IPS-20b (cell line): ENCODE measurements at regions not wholly inside any gene's neighbourhood (a gene's known extent, or its start where the extent isn't known, plus 50 kb on each side); places are given as distances from the start of the nearest gene placed in this dataset.
"Not testable (repeated sequence)": the region's sequence is repeated elsewhere in the genome, so short reads cannot be mapped to it uniquely, and the experiment has no call there.

Experiments
- H3K27ac ChIP-seq: one replicate; pipeline ENCODE4 v1.5.1; 2013; ENCODE audit warnings: low read length
- H3K27me3 ChIP-seq: 2 replicates; pipeline ENCODE4 v1.6.1; 2013; ENCODE audit warnings: mild to moderate bottlenecking, low read length, inconsistent platforms; ENCODE audit not compliant: insufficient read depth
- H3K36me3 ChIP-seq: 2 replicates; pipeline ENCODE4 v1.6.1; 2013; ENCODE audit warnings: low read depth, mild to moderate bottlenecking, inconsistent platforms, low read length, moderate library complexity; ENCODE audit not compliant: insufficient read depth
- H3K4me1 ChIP-seq: 2 replicates; pipeline ENCODE4 v1.6.1; 2013; ENCODE audit warnings: mild to moderate bottlenecking, control low read depth, inconsistent platforms, low read length, moderate library complexity; ENCODE audit not compliant: insufficient read depth
- H3K4me3 ChIP-seq: 2 replicates; pipeline ENCODE4 v1.5.1; 2013; ENCODE audit warnings: mild to moderate bottlenecking, low read length, inconsistent platforms
- H3K9ac ChIP-seq: 2 replicates; pipeline ENCODE4 v1.6.1; 2013; ENCODE audit warnings: low read depth, mild to moderate bottlenecking, inconsistent platforms, low read length, moderate library complexity
- H3K9me3 ChIP-seq: 2 replicates; pipeline ENCODE4 v1.6.1; 2013; ENCODE audit warnings: mild to moderate bottlenecking, low read depth, low read length, inconsistent platforms; ENCODE audit not compliant: insufficient read depth

DNA sequence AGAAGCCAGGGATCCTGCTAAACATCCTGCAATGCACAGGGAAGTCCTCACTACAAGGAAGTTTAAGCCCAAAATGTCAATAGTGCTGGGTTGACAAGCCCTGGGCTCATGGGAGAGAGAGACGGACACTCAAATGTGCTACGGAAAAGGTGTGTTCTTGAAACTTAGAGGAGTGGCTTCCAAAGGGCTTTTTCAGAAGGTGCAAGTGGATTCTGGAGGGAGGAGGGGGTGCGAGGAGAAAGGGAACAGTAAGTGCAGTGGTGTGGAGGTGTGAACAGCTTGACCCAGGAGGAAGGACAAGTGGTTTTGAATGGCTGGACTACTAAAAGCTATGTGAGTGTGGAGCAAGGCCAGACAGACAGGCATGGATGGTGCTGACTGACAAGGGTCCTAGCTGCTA lies 50.4 kb upstream of the CECR2 start:
- Histone ChIP-seq H3K4me1 (no peaks in the 10 kb centered on the region), H3K4me3 (no peak overlapping the region), H3K9me3 (no peaks in the 10 kb centered on the region), H3K9ac (no peak overlapping the region), H3K27me3 (no peaks in the 10 kb centered on the region), H3K27ac (no peak overlapping the region), H3K36me3 (no peaks in the 10 kb centered on the region)

DNA sequence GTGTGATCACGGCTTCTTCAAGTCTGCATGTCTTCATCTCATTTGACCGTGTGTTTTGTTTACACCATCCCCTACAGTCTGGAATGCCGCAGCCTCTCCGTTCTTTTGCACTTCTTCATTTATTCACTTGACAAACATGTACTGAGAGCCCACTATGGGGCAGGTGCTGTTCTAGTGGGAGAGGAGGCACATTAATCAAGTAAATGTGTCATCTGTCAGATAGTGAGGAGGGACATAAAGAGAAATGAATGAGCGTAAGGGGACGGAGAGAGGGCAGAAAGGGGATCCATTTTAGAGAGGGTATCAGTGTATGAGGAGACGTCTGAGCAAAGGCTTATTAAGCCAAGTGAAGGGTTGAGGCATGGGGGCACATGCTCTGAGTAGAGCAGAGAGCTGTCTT lies 54.0 kb upstream of the CECR2 start:
- Histone ChIP-seq H3K36me3 (no peaks in the 10 kb centered on the region), H3K4me3 (no peak overlapping the region), H3K27me3 (no peaks in the 10 kb centered on the region), H3K4me1 (no peaks in the 10 kb centered on the region; the same call in 1 of the 2 replicates), H3K9me3 (no peaks in the 10 kb centered on the region), H3K9ac (no peak overlapping the region), H3K27ac (no peak overlapping the region)

DNA sequence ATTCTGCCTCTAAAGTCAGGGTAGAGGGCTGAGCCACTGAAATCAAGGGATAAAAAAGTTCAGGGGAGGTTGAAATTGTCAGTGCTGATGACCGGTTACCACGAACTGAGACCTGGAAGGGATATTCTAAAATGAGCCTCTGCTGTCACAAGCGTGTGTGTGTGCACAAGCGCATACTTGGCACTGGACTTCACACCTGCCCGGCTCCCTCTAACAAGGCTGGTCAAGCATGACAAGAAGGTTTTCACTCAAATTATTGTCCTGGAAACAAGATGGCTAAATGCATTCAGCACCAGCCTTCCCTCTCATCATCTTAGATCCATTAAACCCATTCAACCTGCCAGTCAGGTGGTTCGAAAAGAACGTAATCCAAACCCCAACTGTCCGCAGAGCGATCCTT lies 54.8 kb upstream of the CECR2 start:
- H3K36me3 ChIP-seq: no peaks in the 10 kb centered on the region
- H3K4me3 ChIP-seq: no peak overlapping the region
- no peaks in the 10 kb centered on the region for H3K27me3 ChIP-seq
- no peaks in the 10 kb centered on the region; the same call in 1 of the 2 replicates for H3K4me1 ChIP-seq
- H3K9ac ChIP-seq: no peak overlapping the region
- no peaks in the 10 kb centered on the region for H3K9me3 ChIP-seq
- H3K27ac ChIP-seq: no peak overlapping the region

DNA sequence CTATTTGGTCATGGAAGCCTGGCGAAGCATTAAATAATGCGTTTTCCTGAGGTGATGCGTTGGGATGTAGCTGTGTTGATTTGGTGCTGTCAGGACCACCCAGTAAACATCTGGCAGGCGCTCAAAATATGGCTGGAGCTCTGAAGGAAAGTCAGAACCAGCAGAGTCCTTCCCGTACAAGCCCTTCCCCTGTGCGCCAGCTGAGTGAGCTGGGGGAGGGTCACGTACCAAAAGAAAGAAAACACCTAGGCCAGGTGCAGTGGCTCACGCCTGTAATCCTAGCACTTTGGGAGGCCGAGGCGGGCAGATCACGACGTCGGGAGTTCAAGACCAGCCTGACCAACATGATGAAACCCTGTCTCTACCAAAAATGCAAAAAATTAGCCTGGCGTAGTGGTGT lies 55.6 kb upstream of the CECR2 start:
- Histone ChIP-seq H3K4me1 (no peaks in the 10 kb centered on the region; the same call in 1 of the 2 replicates), H3K27me3 (no peaks in the 10 kb centered on the region), H3K9me3 (no peaks in the 10 kb centered on the region), H3K27ac (no peak overlapping the region), H3K9ac (no peak overlapping the region), H3K36me3 (no peaks in the 10 kb centered on the region), H3K4me3 (no peak overlapping the region)

DNA sequence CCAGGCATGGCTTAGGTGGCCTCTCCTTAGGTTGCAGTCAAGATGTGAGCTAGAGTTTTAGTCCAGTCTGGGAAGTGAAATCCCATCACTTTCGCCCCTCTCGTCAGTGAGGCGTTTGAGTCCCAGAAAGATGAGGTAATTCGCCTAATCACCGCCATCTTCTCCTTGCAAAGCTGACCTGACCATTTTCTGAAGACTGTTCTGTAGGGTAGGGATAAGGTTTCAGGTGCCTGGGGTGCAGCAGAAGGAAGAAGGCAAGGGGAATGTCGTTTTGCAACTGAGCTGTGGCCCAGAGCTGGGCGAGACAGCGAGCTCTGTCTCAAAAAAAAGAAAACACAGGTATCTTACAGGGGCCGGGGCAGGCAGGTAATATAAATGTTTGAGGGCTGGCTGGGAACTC lies 61.7 kb upstream of the CECR2 start:
- H3K27ac ChIP-seq: no peak overlapping the region
- H3K27me3 ChIP-seq: no peaks in the 10 kb centered on the region
- H3K9ac ChIP-seq: peak overlapping the region; percentile 36; the same call in 1 of the 2 replicates
- H3K9me3 ChIP-seq: no peaks in the 10 kb centered on the region
- H3K4me1 ChIP-seq: peaks cover 8% of the 10 kb centered on the region; the same call in 1 of the 2 replicates
- H3K36me3 ChIP-seq: no peaks in the 10 kb centered on the region
- no peak overlapping the region for H3K4me3 ChIP-seq

DNA sequence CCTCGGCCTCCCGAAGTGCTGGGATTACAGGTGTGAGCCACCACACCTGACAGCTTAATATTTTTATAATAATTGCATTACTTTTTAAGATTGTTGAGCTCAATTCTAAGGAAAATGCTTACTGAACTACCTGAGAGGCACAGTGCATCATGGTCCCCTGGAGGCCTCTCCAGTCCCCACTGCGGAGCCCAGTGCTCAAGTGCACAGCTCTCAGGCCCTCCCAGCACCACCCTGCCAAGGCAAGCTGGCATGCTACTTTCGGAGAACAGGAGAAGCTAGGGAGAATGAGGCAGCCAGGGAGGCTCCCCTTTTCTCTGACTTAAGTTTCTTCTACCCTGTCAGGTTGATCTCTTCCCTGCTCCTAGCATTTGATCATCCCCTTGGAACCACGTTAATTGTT lies 64.2 kb upstream of the CECR2 start:
- Histone ChIP-seq H3K9ac (no peak overlapping the region), H3K9me3 (no peaks in the 10 kb centered on the region), H3K27me3 (no peaks in the 10 kb centered on the region), H3K4me1 (peaks cover 8% of the 10 kb centered on the region; the same call in 1 of the 2 replicates), H3K36me3 (no peaks in the 10 kb centered on the region), H3K4me3 (no peak overlapping the region), H3K27ac (no peak overlapping the region)

DNA sequence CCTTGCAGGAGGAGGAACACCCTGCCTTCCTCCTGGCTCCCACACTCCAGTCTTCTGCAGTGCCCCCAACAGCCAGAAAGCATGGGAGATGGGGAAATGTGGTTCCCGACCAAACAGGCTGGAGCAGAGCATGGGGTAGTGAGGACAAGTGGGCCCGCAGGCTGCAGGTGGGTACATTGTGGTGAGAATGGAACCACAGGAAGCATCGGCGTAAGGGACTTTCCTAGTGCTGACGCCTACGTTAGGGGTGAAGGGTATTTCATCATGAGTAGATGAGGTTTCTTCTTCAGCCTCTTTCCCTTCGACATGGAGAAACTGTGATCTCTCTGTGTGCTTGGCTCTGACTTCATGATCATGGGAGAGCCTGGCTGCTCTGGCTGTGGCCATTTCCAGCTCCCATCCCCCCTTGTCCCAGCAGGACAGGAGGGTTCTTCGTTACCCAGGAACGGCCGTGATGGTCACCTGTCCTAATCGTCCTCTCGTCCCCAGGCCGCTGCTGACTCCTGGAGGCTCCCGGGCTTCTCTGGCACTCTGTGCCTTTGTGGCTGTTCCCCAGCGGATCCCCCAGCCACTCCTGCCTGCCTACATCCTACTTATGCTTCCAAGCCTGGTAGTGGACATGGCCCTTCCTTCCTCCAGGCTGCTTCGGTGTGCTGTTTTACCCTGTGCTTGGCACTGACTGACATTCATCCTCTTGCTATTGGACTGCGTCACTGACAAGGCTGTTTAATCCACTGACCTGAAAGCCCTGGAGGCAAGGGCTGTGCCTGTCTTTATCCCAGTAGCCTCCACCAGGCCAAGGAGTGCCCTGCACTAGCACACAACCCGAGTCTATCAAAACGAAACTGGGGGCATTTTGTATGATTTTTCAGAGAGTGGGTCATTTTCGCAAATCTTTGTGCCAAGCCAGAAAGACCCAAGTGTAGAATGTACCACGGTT lies 65.2 kb upstream of the CECR2 start:
- Histone ChIP-seq H3K4me1 (peaks cover 8% of the 10 kb centered on the region; the same call in 1 of the 2 replicates), H3K27ac (no peak overlapping the region), H3K9ac (no peak overlapping the region), H3K9me3 (no peaks in the 10 kb centered on the region; the same call in 1 of the 2 replicates), H3K4me3 (no peak overlapping the region), H3K36me3 (no peaks in the 10 kb centered on the region), H3K27me3 (no peaks in the 10 kb centered on the region)

DNA sequence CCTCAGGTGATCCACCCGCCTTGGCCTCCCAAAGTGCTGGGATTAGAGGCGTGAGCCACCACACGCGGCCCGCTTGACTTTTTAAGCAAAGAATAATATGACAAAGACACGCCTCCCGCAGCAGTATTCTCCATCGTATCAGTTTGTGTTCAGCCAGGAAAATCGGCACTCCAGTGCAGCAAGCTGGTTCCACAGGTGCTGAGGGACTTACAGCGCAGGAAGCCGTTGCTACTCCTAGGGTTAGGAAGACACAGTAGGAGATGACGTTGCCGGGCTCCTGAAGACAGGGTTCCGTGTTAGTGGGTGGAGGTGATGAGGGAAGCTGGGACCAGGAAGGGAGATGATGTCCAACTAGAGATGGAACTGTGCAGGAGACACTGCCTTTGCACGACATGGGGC lies 65.8 kb upstream of the CECR2 start:
- Histone ChIP-seq H3K27ac (no peak overlapping the region), H3K9ac (no peak overlapping the region), H3K9me3 (no peaks in the 10 kb centered on the region; the same call in 1 of the 2 replicates), H3K4me1 (peaks cover 8% of the 10 kb centered on the region; the same call in 1 of the 2 replicates), H3K4me3 (no peak overlapping the region), H3K27me3 (no peaks in the 10 kb centered on the region), H3K36me3 (no peaks in the 10 kb centered on the region)

DNA sequence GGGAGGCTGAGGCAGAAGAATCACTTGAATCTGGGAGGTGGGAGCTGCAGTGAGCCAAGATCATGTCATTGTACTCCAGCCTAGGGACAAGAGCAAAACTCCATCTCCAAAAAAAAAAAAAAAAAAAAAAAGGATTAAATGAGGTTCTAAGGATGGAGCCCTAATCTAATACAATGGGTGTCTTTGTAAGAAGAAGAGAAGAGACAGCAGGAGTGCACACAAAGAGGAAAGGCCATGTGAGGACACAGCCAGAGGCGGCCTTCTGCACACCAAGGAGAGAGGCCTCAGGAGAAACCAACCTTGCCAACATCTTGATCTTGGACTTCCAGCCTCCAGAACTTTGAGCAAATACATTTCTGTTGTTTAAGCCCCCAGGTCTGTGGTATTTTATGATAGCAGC lies 66.6 kb upstream of the CECR2 start:
- no peaks in the 10 kb centered on the region for H3K27me3 ChIP-seq
- no peaks in the 10 kb centered on the region for H3K36me3 ChIP-seq
- no peak overlapping the region for H3K9ac ChIP-seq
- H3K9me3 ChIP-seq: no peaks in the 10 kb centered on the region; the same call in 1 of the 2 replicates
- H3K4me1 ChIP-seq: peaks cover 6% of the 10 kb centered on the region; the same call in 1 of the 2 replicates
- no peak overlapping the region for H3K27ac ChIP-seq
- no peak overlapping the region for H3K4me3 ChIP-seq

DNA sequence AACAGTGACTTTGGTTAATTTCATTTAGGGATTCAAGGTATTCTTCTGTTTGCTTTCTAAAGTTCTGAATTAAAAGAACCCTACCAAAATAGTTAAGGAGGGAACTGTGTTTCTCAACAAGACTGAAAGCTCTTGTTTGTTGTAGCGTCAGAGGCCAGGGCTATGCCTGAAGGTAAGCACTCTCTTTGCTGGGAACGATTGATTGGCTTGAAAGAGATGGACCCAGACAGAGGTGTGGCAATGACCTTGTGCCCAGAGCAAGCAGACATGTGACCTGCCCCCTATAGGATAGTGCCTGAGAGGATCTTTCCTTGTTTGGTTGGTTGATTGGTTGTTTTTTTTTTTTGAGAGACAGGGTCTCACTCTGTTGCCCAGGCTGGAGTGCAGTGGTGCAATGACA lies 68.3 kb upstream of the CECR2 start:
- H3K9me3 ChIP-seq: no peaks in the 10 kb centered on the region; the same call in 1 of the 2 replicates
- no peak overlapping the region for H3K27ac ChIP-seq
- no peak overlapping the region for H3K4me3 ChIP-seq

DNA sequence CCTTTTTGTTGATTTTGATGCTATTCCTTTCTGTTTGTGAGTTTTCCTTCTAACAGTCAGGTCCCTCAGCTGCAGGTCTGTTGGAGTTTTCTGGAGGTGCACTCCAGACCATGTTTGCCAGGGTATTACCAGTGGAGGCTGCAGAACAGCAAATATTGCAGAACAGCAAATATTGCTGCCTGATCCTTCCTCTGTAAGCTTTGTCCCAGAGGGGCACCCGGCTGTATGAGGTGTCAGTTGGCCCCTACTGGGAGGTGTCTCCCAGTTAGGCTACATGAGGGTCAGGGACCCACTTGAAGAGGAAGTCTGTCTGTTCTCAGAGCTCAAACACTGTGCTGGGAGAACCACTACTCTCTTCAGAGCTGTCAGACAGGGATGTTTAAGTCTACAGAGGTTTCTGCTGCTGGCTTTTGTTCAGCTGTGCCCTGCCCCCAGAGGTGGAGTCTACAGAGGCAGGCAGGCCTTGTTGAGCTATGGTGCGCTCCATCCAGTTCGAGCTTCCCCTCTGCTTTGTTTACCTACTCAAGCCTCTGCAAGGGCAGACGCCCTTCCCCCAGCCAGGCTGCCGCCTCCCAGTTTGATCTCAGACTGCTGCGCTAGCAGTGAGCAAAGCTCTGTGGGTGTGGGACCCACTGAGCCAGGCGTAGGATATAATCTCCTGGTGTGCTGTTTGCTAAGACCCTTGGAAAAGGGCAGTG lies 70.3 kb upstream of the CECR2 start:
- not testable (repeated sequence) for H3K4me1 ChIP-seq, H3K9ac ChIP-seq, H3K27me3 ChIP-seq, H3K36me3 ChIP-seq, H3K9me3 ChIP-seq, H3K27ac ChIP-seq, H3K4me3 ChIP-seq

More for the DNA sequence above, 68.3 kb upstream of the CECR2 start:
- Histone ChIP-seq H3K27me3 (no peaks in the 10 kb centered on the region), H3K9ac (no peak overlapping the region), H3K36me3 (no peaks in the 10 kb centered on the region), H3K4me1 (no peaks in the 10 kb centered on the region)

DNA sequence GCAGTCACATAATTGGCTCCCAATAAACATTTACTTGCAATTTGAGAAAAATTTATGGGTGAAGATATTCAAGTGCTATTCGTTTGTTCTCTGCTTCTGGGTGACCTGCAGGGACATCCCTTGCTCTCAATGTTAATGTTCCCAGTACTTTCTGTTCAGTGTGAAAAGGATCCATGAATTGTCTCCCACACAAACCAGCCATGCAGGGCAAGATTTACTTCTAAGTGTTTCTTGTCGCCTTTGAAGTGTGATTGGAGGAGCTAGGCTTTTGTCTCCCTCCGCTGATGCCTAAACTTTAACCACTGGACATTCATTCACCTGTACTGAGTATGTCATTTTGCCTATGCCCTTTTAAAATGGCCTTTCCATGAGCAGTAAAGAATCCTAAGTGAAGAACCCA lies 66.4 kb upstream of the ADA2 start:
- no peaks in the 10 kb centered on the region for H3K36me3 ChIP-seq
- no peak overlapping the region for H3K4me3 ChIP-seq
- no peaks in the 10 kb centered on the region for H3K27me3 ChIP-seq
- no peak overlapping the region for H3K27ac ChIP-seq
- H3K9me3 ChIP-seq: no peaks in the 10 kb centered on the region
- no peak overlapping the region for H3K9ac ChIP-seq
- H3K4me1 ChIP-seq: no peaks in the 10 kb centered on the region
